Caki2 (cell line): ENCODE measurements at regions not wholly inside any gene's neighbourhood (a gene's known extent, or its start where the extent isn't known, plus 50 kb on each side); places are given as distances from the start of the nearest gene placed in this dataset.

Source experiments
- DNase-seq: peaks from one replicate; pipeline ENCODE4 v3.0.0-alpha.2; 2015; ENCODE audit warnings: low read depth
- in situ Hi-C: cut with HindIII; loops from 2 replicates; pipeline ENCODE4 v1.10.0; 2016; ENCODE audit warnings: low sequenced_read_pairs, low pct_unique_long_range_greater_than_20kb, mixed read lengths

GRCh38 chr14:76974365-76974764 lies 54.1 kb downstream of the IRF2BPL start:
- in situ Hi-C loops, result no loop called here
- no peak for DNase-seq

GRCh38 chr14:76971549-76971948 lies 57.0 kb downstream of the IRF2BPL start:
- DNase-seq, result no peak
- in situ Hi-C loops, result no loop called here

- in situ Hi-C loops, result no loop called here
- no peak for DNase-seq
Observed at GRCh38 chr14:76968621-76969063, 59.9 kb downstream of the IRF2BPL start.

GRCh38 chr14:76967788-76968187 lies 60.7 kb downstream of the IRF2BPL start:
- DNase-seq, result no peak
- in situ Hi-C loops, result no loop called here

GRCh38 chr14:76965232-76965631 lies 63.3 kb downstream of the IRF2BPL start:
- DNase-seq, result no peak
- in situ Hi-C loops, result no loop called here

GRCh38 chr14:76964695-76965094 lies 63.8 kb downstream of the IRF2BPL start:
- in situ Hi-C loops, result no loop called here
- no peak for DNase-seq

GRCh38 chr14:76963372-76963771 lies 65.1 kb downstream of the IRF2BPL start:
- no peak for DNase-seq
- in situ Hi-C loops, result no loop called here

- no peak for DNase-seq
- in situ Hi-C loops, result no loop called here
Observed at GRCh38 chr14:76962303-76962660, 66.2 kb downstream of the IRF2BPL start.

GRCh38 chr14:76961631-76962302 lies 66.7 kb downstream of the IRF2BPL start:
- DNase-seq, result peak; percentile 94
- in situ Hi-C loops, result no loop called here

GRCh38 chr14:76958980-76959710 lies 69.4 kb downstream of the IRF2BPL start:
- in situ Hi-C loops, result no loop called here
- peak; percentile 96 for DNase-seq

GRCh38 chr14:76958020-76958979 lies 70.2 kb downstream of the IRF2BPL start:
- peak; percentile 31 for DNase-seq

GRCh38 chr14:76957224-76957891 lies 71.2 kb downstream of the IRF2BPL start:
- DNase-seq, result peak; percentile 60
- in situ Hi-C loops, result no loop called here

More at GRCh38 chr14:76958020-76958979, 70.2 kb downstream of the IRF2BPL start:
- in situ Hi-C loops, result no loop called here

- in situ Hi-C loops, result no loop called here
- peak; percentile 92 for DNase-seq
Observed at GRCh38 chr14:76956316-76957090, 72.0 kb downstream of the IRF2BPL start.

GRCh38 chr14:76955575-76956315 lies 72.8 kb downstream of the IRF2BPL start:
- in situ Hi-C loops, result no loop called here
- DNase-seq, result peak; percentile 87

- in situ Hi-C loops, result no loop called here
- no peak for DNase-seq
Observed at GRCh38 chr14:76954394-76955190, 73.9 kb downstream of the IRF2BPL start.

GRCh38 chr14:76953311-76953945 lies 75.1 kb downstream of the IRF2BPL start:
- in situ Hi-C loops, result no loop called here
- DNase-seq, result peak; percentile 89
